NCI-H2227 (cell line): ENCODE measurements at regions not wholly inside any gene's neighbourhood (a gene's known extent, or its start where the extent isn't known, plus 50 kb on each side); places are given as distances from the start of the nearest gene placed in this dataset.
"Not testable (repeated sequence)": the region's sequence is repeated elsewhere in the genome, so short reads cannot be mapped to it uniquely, and the experiment has no call there.

Experiments used
- DNase-seq: peaks from one replicate; lab custom pipeline; 2025; ENCODE audit not compliant: unreplicated experiment; lab: John Stamatoyannopoulos, UW

DNA sequence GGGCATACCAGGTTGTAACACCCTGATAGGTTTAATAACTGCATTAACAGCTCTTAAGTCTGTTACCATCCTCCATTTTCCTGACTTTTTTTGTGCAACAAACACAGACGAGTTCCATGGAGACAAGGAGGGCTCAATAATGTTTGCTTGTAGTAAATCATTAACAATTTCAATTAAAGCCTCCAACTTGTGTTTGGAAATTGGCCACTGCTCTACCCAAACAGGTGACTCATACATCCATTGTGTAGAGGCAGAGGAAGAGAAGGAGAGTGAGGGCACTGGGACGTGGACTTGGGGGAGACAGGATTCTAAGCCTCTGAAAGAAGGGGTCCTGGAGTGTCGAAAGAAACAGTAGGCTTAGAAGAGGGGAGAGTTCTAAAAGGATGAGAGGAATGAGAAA lies 213.6 kb upstream of the KCNN2 start:
- no peak for DNase-seq

- not testable (repeated sequence) for DNase-seq
These were observed 213.1 kb upstream of the KCNN2 start for GRCh38 chr5:114148728-114149127.

DNA sequence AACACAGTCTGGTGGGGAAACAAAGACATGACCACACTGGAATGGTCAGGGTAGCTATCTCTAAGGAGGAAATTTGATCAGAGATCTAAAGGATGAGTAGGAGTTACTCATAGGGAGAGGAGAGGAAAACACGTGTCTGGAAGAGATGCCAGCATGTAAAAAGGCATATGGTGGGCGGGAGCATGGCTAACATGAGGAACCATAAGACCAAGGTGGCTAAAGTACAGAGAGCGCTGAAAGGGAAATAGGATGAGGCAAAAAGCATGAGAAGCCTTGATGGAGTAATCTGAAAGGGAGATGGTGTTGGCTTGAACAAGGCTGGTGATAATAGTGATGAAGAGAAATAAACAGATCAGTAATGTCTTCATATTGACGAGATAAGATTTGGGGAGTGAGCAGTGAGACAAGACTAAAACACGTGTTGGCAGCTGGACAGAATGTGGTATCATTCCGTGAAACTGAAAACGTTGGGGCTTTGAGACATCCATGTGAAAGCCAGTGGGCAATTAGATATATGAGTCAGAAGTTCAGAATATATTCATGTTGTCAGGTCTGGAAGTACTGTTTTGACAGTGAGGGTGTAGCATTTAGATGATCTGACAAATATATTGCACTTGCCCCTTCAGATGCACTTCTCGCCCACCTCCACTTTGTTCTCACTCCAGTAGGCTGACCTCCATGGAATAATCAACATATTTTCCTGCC lies 209.1 kb upstream of the KCNN2 start:
- DNase-seq = no peak

- no peak for DNase-seq
These were observed 208.5 kb upstream of the KCNN2 start for GRCh38 chr5:114153392-114153791.

- DNase-seq = no peak
These were observed 208.0 kb upstream of the KCNN2 start for GRCh38 chr5:114153833-114154232.

GRCh38 chr5:114166081-114166480 lies 195.8 kb upstream of the KCNN2 start:
- no peak for DNase-seq

DNA sequence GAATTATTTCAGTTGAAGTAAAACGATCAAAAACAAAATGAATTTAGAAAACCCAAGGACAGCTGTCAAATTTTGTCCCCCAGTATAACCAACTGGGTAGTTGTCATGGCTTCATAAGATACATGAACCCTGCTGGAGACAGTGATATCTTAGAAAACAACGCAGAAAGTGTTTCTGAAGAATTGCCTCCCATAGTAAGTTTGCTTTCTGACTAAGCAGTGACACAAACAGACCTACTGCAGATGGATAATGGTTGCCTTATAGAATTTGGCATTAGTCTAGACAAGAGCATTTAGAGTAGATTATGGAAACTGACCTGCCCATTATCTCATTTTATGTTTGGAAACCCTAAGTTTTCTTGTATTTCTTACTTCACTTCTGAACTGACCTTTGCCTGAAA lies 187.7 kb upstream of the KCNN2 start:
- DNase-seq = no peak

DNA sequence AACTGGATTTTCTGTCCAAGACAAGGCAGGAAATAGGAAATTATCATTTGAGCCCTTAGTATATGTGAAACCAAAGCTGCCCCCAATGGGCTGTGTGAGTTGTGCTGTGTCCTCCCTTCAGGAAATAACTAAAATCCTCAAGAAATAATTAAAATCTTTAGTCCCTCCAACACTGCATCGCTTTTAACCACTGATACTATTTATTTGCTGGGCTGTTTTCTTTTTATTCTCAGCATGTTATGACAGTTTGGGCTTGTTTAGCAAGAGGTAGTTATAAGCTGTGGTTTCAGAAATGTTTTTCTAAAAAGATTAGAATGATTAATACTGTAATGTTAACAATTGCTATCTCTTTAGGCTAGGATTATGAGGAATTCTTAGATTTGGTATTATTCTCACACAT lies 187.0 kb upstream of the KCNN2 start:
- no peak for DNase-seq

DNA sequence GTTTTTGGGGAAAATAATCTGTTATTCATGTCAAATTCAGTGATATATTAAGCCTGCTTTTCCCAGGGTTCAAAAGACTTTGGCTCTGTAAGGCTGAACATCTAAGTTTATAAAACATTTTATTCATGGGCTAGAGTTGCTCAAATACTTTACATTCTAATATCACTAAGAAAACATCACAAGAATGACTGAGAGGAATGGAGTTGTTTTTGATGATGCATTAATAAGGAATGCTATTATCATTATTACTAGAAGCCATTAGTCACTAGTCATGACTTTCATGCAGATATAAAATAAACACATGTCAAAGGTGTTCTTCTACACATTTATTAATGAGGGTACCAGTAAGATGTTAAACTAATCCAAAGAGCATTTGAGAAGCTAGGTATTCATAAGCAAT lies 185.5 kb upstream of the KCNN2 start:
- DNase-seq = no peak

DNA sequence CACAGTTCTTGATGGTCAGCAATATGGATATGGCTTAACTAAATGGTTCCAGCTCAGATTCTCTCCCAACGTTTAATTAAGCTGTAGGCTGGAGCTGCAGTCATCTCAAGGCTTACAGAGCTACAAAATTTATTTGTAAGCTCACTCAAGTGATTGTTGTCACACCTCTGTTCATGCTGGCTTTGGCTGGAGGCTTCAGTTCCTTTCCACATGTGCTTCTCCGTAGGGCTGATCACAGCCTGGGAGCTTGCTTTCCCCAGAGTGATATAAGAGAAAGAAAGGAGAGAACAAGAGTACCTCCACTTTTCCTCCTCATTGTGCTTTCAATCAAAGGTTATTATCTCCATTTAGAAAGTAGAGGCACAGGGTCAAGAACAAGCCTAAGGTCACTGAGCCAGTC lies 182.7 kb upstream of the KCNN2 start:
- DNase-seq = no peak

DNA sequence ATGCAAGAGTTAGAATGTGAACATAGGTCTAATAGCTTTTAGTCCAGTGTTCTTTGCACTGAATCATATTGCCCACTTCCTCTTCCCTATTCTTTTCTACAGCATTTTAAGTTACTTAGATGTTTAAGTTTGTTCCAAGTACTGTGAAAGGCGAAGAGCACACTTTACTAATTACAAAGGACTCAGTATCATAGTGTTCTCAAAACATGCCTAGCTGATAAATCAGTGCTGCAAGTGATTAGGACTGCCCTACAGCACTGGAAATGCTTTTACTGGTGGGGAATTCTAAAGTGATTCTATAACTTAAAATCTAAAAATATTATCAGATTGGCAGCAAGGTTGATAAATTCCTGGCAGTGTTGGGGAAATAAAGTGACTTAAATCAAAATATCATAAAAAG lies 177.9 kb upstream of the KCNN2 start:
- no peak for DNase-seq

DNA sequence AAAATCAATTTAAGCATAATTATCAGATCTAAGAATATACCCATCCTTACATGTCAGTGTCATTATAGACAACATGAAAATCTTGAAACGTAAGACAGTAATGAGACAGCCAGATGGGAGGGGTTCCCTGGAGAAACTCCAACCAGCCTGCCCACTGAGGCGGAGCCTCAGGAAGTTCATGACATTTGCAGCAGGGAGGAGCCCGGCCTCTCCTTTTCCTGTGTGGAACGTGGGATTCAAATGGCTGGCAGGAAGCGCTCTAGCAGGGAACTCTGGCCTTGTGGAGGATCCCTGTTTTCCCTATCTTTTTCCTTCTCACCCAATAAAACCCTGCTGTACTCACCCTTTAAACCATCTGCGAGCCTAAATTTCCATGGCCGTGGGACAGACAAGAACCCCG lies 176.6 kb upstream of the KCNN2 start:
- no peak for DNase-seq

GRCh38 chr5:114191441-114191840 lies 170.4 kb upstream of the KCNN2 start:
- DNase-seq = no peak

- DNase-seq = no peak
These were observed 169.8 kb upstream of the KCNN2 start for GRCh38 chr5:114192108-114192507.

DNA sequence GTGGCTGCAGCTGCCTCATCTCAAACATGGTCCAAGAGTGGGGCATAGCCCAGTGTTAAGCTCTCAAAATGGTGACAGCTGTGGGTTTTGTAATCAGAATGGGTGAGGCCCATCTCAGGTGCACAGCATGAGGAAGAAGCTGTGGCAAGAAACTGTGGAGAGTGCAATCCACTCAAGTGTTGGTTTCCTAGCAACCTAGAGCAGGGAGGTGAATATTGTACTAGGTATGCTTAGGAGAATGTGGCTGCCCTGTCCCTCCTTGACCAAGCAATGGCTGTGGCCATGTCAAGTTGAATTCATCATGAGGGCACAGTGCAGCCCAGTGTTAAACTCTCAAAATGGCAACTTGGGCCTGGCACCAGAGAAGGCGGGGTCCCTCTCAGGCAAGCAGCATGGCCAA lies 160.5 kb upstream of the KCNN2 start:
- DNase-seq = no peak

- no peak for DNase-seq
These were observed 156.9 kb upstream of the KCNN2 start for GRCh38 chr5:114204923-114205322.

GRCh38 chr5:114206640-114207039 lies 155.2 kb upstream of the KCNN2 start:
- DNase-seq = no peak

GRCh38 chr5:114207615-114208014 lies 154.3 kb upstream of the KCNN2 start:
- no peak for DNase-seq

GRCh38 chr5:114208120-114208519 lies 153.8 kb upstream of the KCNN2 start:
- no peak for DNase-seq

GRCh38 chr5:114208588-114208987 lies 153.3 kb upstream of the KCNN2 start:
- DNase-seq = no peak

GRCh38 chr5:114210662-114211061 lies 151.2 kb upstream of the KCNN2 start:
- DNase-seq = no peak

DNA sequence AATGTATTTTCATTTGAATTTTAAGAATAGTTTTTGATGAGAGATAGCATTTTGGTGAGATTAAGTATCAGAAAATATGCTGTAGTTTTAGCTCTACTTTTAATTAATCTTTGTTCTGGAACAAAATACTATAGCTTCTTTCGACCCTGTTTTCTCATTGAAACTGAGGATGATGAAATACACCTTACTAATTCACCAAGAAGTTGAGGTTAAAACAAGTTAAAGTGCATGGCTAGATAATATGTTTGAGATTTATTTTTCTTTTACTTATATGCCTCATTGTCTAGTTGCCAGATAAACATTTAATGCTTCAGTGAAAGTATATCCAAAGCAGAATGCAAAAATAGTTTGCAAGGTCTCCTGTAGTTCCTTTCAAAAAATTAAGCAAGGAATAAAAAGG lies 140.1 kb upstream of the KCNN2 start:
- no peak for DNase-seq

GRCh38 chr5:114223866-114224265 lies 138.0 kb upstream of the KCNN2 start:
- no peak for DNase-seq
